22Rv1 (cell line): ENCODE measurements at regions not wholly inside any gene's neighbourhood (a gene's known extent, or its start where the extent isn't known, plus 50 kb on each side); places are given as distances from the start of the nearest gene placed in this dataset.

Experiments
- CTCF ChIP-seq: fragments of 450-650 bp; IDR thresholded peaks from 2 replicates; pipeline ENCODE4 v1.5.1; 2017; ENCODE audit warnings: mild to moderate bottlenecking
- ZFX ChIP-seq: fragments of 450-650 bp; IDR thresholded peaks from 2 replicates; pipeline ENCODE4 v1.6.1; 2017; ENCODE audit warnings: antibody characterized with exemption, borderline replicate concordance

- TF ChIP-seq CTCF (no peak), ZFX (no peak)
These were observed 194.4 kb downstream of the BCOR start for GRCh38 chrX:39903343-39903742.
